Endothelial cell (in vitro differentiated cells): ENCODE measurements at regions not wholly inside any gene's neighbourhood (a gene's known extent, or its start where the extent isn't known, plus 50 kb on each side); places are given as distances from the start of the nearest gene placed in this dataset.
"Not testable (repeated sequence)": the region's sequence is repeated elsewhere in the genome, so short reads cannot be mapped to it uniquely, and the experiment has no call there.

Experiments
- DNase-seq: peaks from one replicate; pipeline ENCODE4 v3.0.0; 2021; ENCODE audit warnings: low spot score
- H3K27ac Mint-ChIP-seq: one replicate; pipeline ENCODE4 v1.8.0; 2021; ENCODE audit warnings: mixed read lengths, inconsistent platforms; ENCODE audit not compliant: unreplicated experiment
- H3K27me3 Mint-ChIP-seq: one replicate; pipeline ENCODE4 v1.8.0; 2021; ENCODE audit warnings: mild to moderate bottlenecking, moderate library complexity, mixed read lengths, inconsistent platforms; ENCODE audit not compliant: unreplicated experiment
- H3K36me3 Mint-ChIP-seq: one replicate; pipeline ENCODE4 v1.8.0; 2021; ENCODE audit warnings: mild to moderate bottlenecking, low read depth, mixed read lengths, inconsistent platforms; ENCODE audit not compliant: unreplicated experiment
- H3K4me1 Mint-ChIP-seq: one replicate; pipeline ENCODE4 v1.8.0; 2021; ENCODE audit warnings: mild to moderate bottlenecking, mixed read lengths, inconsistent platforms; ENCODE audit not compliant: unreplicated experiment
- H3K4me3 Mint-ChIP-seq: one replicate; pipeline ENCODE4 v1.8.0; 2021; ENCODE audit warnings: mild to moderate bottlenecking, mixed read lengths, inconsistent platforms; ENCODE audit not compliant: unreplicated experiment
- H3K9me3 Mint-ChIP-seq: one replicate; pipeline ENCODE4 v1.8.0; 2021; ENCODE audit warnings: mixed read lengths, inconsistent platforms; ENCODE audit not compliant: unreplicated experiment
- TF ChIP-seq, protein P1 (sequence below): fragments of 200-600 bp; sonication (generic); IDR thresholded peaks from one replicate; pipeline ENCODE4 v1.5.0; 2021; ENCODE audit warnings: antibody characterized with exemption; ENCODE audit not compliant: unreplicated experiment

DNA sequence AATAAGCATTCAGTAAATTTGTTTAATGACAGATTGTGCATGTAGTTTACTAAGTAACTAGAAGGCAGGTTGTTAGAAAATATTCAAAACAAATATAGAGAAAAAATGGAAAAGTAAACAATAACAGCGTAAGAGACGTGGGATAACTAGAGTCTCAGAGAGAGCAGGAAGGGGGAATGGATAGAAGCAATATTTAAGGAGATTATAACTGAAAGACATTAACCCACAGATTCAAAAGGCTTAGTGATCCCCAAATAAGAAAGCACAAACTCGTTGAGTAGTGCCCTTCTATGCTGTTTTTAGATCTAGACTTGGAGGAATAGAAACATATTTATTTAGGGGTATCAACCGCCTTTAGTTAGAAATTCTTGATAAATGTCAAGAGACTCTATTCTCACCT is 169.7 kb upstream of the RGS6 start:
- Mint-ChIP-seq H3K9me3 (no peaks in the 10 kb centered on the region), H3K4me1 (peaks cover 12% of the 10 kb centered on the region), H3K27me3 (peaks cover 1% of the 10 kb centered on the region), H3K36me3 (no peaks in the 10 kb centered on the region), H3K27ac (no peak overlapping the region), H3K4me3 (no peak overlapping the region)
- DNase-seq, result no peak
- TF ChIP-seq, protein P1, sequence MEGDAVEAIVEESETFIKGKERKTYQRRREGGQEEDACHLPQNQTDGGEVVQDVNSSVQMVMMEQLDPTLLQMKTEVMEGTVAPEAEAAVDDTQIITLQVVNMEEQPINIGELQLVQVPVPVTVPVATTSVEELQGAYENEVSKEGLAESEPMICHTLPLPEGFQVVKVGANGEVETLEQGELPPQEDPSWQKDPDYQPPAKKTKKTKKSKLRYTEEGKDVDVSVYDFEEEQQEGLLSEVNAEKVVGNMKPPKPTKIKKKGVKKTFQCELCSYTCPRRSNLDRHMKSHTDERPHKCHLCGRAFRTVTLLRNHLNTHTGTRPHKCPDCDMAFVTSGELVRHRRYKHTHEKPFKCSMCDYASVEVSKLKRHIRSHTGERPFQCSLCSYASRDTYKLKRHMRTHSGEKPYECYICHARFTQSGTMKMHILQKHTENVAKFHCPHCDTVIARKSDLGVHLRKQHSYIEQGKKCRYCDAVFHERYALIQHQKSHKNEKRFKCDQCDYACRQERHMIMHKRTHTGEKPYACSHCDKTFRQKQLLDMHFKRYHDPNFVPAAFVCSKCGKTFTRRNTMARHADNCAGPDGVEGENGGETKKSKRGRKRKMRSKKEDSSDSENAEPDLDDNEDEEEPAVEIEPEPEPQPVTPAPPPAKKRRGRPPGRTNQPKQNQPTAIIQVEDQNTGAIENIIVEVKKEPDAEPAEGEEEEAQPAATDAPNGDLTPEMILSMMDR, result no peak

DNA sequence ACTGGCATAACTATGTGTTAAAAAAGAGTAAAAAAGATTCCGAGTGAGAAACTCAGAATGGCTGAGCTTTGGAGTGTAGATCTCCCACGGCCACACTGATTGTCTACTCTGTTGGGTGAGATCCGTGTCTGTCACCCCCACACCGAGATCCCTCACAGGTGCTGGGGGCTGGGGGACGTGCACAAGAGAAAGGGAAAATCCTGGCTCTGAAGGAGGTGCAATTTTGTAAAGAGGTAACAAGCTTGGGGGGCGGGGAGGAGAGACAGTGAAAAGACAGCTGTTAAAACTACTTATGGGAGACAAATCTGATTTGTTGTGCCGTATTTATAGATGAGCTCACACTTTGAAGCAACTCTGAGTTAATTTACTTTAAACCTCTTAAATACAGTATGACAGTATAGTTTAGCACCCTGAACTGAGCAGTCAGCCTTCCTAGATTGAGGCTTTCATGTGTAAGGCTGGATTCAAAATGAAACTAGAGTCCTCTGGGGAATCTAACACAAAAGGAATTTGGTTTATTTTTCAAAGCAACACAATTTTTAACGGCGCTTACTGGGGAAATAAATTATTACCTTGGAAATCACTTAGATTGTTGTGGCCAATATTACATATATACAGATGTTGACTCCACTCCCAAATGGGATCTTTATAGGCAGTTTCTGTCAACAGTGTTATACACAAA is 167.4 kb upstream of the RGS6 start:
- Mint-ChIP-seq H3K27me3 (peaks cover 1% of the 10 kb centered on the region), H3K36me3 (peaks cover 3% of the 10 kb centered on the region), H3K4me3 (no peak overlapping the region), H3K4me1 (peaks cover 3% of the 10 kb centered on the region), H3K9me3 (no peaks in the 10 kb centered on the region), H3K27ac (no peak overlapping the region)
- DNase-seq, result no peak
- TF ChIP-seq, protein P1, result no peak

DNA sequence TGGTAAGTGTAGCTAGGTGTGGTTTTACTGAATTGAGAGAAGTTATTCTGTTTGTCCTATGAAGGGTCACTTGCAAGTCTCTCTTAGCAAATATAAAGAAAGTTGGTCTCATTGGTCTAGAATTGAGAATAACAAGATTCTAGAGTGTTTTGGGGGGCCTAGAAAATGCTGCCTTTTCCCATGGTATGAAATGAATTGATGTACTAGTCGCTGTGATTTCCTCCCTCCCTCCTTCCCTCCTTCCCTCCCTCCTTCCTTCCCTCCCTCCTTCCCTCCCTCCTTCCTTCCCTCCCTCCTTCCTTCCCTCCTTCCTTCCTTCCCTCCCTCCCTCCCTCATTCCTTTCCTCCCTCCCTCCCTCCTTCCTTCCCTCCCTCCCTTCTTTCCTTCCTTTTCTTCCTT is 166.7 kb upstream of the RGS6 start:
- H3K36me3 Mint-ChIP-seq, result peaks cover 7% of the 10 kb centered on the region
- TF ChIP-seq, protein P1, result no peak
- no peaks in the 10 kb centered on the region for H3K9me3 Mint-ChIP-seq

DNA sequence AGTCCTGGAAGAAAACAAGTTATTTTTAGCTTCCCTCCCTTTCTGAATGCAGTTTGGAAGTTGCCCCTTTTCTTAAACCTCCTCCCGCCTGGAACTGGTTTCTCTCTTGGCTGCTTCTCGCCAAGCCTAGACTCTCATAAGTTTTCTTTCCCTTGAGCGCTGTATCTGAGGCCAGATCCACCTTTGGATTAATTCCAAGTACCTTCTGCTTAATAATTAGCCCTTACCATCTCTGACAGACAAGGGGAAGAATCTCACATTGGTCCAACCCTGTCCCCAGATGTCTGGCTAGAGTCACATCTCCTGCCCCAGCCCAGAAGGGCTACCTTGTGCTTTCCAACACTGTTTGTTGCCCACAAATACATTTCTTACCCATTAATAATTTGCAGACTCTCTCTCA is 161.8 kb upstream of the RGS6 start:
- Mint-ChIP-seq H3K36me3 (peaks cover 38% of the 10 kb centered on the region), H3K4me3 (no peak overlapping the region), H3K27me3 (peaks cover 6% of the 10 kb centered on the region), H3K9me3 (peaks cover 4% of the 10 kb centered on the region), H3K4me1 (no peaks in the 10 kb centered on the region), H3K27ac (no peak overlapping the region)
- no peak for DNase-seq
- TF ChIP-seq, protein P1, result no peak

More for the DNA sequence above, 166.7 kb upstream of the RGS6 start:
- Mint-ChIP-seq H3K27ac (no peak overlapping the region), H3K4me1 (peaks cover 3% of the 10 kb centered on the region), H3K4me3 (no peak overlapping the region), H3K27me3 (peaks cover 1% of the 10 kb centered on the region)
- DNase-seq, result no peak

DNA sequence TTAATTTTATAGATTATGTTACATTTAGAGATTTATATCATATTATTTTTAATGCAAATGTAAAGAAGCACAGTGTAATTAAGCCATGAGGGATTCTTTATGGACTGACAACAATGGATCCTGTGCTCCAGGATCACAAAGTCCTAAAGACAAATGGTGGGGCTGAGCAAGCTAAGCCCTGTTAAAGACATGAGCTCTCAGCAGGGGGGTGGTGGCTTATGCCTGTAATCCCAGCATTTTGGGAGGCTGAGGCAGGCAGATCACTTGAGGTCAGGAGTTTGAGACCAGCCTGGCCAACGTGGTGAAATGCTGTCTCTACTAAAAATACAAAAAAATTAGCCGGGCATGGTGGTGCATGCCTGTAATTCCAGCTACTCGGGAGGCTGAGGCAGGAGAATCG is 160.8 kb upstream of the RGS6 start:
- H3K36me3 Mint-ChIP-seq, result peaks cover 40% of the 10 kb centered on the region
- H3K27ac Mint-ChIP-seq, H3K4me1 Mint-ChIP-seq, H3K4me3 Mint-ChIP-seq, H3K27me3 Mint-ChIP-seq, H3K9me3 Mint-ChIP-seq, DNase-seq: not testable (repeated sequence)

DNA sequence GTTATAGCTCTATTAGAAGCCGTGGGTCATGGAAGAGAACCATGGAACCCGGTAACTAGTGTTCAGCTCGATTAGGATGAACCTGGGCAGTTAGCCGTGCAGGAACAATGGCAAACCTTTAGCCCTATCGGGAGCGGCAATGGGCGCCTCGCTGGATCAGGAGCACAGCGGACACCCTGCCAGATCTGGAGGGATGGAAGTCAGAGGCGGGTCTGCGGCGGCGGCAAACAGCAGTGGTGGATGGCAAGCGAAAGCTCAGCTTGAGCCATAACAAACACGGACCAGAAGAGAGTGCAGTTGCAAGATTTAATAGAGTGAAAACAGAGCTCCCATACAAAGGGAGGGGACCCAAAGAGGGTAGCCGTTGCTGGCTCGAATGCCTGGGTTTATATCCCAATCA is 160.2 kb upstream of the RGS6 start:
- H3K4me1 Mint-ChIP-seq, DNase-seq, H3K4me3 Mint-ChIP-seq, H3K27ac Mint-ChIP-seq, H3K9me3 Mint-ChIP-seq, H3K27me3 Mint-ChIP-seq: not testable (repeated sequence)
- H3K36me3 Mint-ChIP-seq, result peaks cover 40% of the 10 kb centered on the region
